Gastroesophageal sphincter (tissue), 4 donors: ENCODE measurements at regions not wholly inside any gene's neighbourhood (a gene's known extent, or its start where the extent isn't known, plus 50 kb on each side); places are given as distances from the start of the nearest gene placed in this dataset.

ENCODE experiments used
- ATAC-seq: fragments of 150-250 bp; one replicate; pipeline ENCODE4 v1.9.1; 2016; ENCODE audit warnings: mild to moderate bottlenecking, moderate library complexity
- H3K27ac ChIP-seq, 4 donors: fragments of 200-600 bp; sonication (generic) in 3 of 4; 1 replicate in 3 of 4; 2 replicates in 1 of 4; pipeline ENCODE4 v1.5.1; 2016 to 2019
- H3K27me3 ChIP-seq: fragments of 200-600 bp; sonication (generic); one replicate; pipeline ENCODE4 v1.5.1; 2019
- H3K36me3 ChIP-seq, 2 donors: fragments of 200-600 bp; sonication (generic); one replicate each; pipeline ENCODE4 v1.5.1; 2019; ENCODE audit warnings: control low read depth in 1 of 2
- H3K4me1 ChIP-seq, 3 donors: fragments of 200-600 bp; sonication (generic); 1 replicate in 2 of 3; 2 replicates in 1 of 3; pipeline ENCODE4 v1.5.1; 2016 to 2019; ENCODE audit warnings: control low read depth in 2 of 3
- H3K4me3 ChIP-seq, 2 donors: fragments of 200-600 bp; sonication (generic); one replicate each; pipeline ENCODE4 v1.5.1; 2019; ENCODE audit warnings: mild to moderate bottlenecking in 1 of 2, moderate library complexity in 1 of 2
- H3K9me3 ChIP-seq, 3 donors: fragments of 200-600 bp; sonication (generic); one replicate each; pipeline ENCODE4 v1.5.1; 2017 to 2019; ENCODE audit warnings: control low read depth in 2 of 3
- CTCF ChIP-seq, 4 experiments: fragments of 200-600 bp in 2 of 4; fragments of 450-650 bp in 2 of 4; sonication (generic) in 1 of 4; IDR thresholded peaks; one replicate each; pipeline ENCODE4 v1.5.1; 2017 to 2019; ENCODE audit warnings: antibody characterized with exemption in 4 of 4, mild to moderate bottlenecking in 2 of 4, moderate library complexity in 2 of 4
- EP300 ChIP-seq: sonication (generic); formaldehyde crosslinking; IDR thresholded peaks from one replicate; pipeline ENCODE4 v1.6.1; 2017; ENCODE audit warnings: antibody characterized with exemption, mild to moderate bottlenecking
- POLR2A ChIP-seq, 2 donors: fragments of 450-650 bp; IDR thresholded peaks; one replicate each; pipeline ENCODE4 v1.6.1; 2017; ENCODE audit warnings: antibody characterized with exemption in 2 of 2, mild to moderate bottlenecking in 2 of 2, moderate library complexity in 1 of 2
- POLR2AphosphoS5 ChIP-seq: sonication (generic); formaldehyde crosslinking; IDR thresholded peaks from one replicate; pipeline ENCODE4 v1.6.1; 2017; ENCODE audit warnings: antibody characterized with exemption
- WGBS, 2 donors: methylation state at CpG; one replicate each; pipeline ENCODE4 v1.1.5; 2018; ENCODE audit warnings: low coverage in 1 of 2; 5-methylcytosine and 5-hydroxymethylcytosine counted together

GRCh38 chr2:176769021-176769420 lies 443.6 kb upstream of the HNRNPA3 start:
- TF ChIP-seq POLR2AphosphoS5, result no peak
- TF ChIP-seq EP300, result no peak
- TF ChIP-seq POLR2A (IDR thresholded peaks at IDR 0.05), result no peak
- TF ChIP-seq CTCF (IDR thresholded peaks at IDR 0.05), result no peak

GRCh38 chr2:176769499-176770370 lies 442.9 kb upstream of the HNRNPA3 start:
- peaks cover 0 to 4% (median 0%) of the 10 kb centered on the region in 3 donors for H3K9me3 ChIP-seq
- no peaks in the 10 kb centered on the region for H3K36me3 ChIP-seq
- H3K27me3 ChIP-seq, result peaks cover 7% of the 10 kb centered on the region
- TF ChIP-seq CTCF (IDR thresholded peaks at IDR 0.05), result no peak
- TF ChIP-seq POLR2A (IDR thresholded peaks at IDR 0.05), result no peak
- TF ChIP-seq EP300, result no peak
- TF ChIP-seq POLR2AphosphoS5, result no peak
- ATAC-seq, result no peak
- WGBS, 2 donors, result 77 to 83% methylated on average over 4 to 6 of the region's 6 CpGs
- no peak overlapping the region for H3K4me3 ChIP-seq
- H3K27ac ChIP-seq, result no peak overlapping the region
- no peaks in the 10 kb centered on the region for H3K4me1 ChIP-seq

More at GRCh38 chr2:176769021-176769420, 443.6 kb upstream of the HNRNPA3 start:
- Histone ChIP-seq H3K4me3 (no peak overlapping the region), H3K27ac (no peak overlapping the region), H3K27me3 (peaks cover 8% of the 10 kb centered on the region), H3K36me3 (no peaks in the 10 kb centered on the region), H3K4me1 (no peaks in the 10 kb centered on the region), H3K9me3 (peaks cover 0 to 4% (median 0%) of the 10 kb centered on the region in 3 donors)
- ATAC-seq, result no peak
- WGBS, 2 donors, result 76 to 85% methylated on average over 3 of the region's 3 CpGs

GRCh38 chr2:176772816-176773215 lies 439.8 kb upstream of the HNRNPA3 start:
- no CpG with 5 or more reads among the region's 2 CpGs for WGBS, 2 donors
- Histone ChIP-seq H3K27me3 (peaks cover 4% of the 10 kb centered on the region), H3K9me3 (peaks cover 0 to 4% (median 0%) of the 10 kb centered on the region in 3 donors), H3K36me3 (no peaks in the 10 kb centered on the region), H3K4me3 (no peak overlapping the region), H3K27ac (no peak overlapping the region), H3K4me1 (no peaks in the 10 kb centered on the region)
- no peak for ATAC-seq
- TF ChIP-seq POLR2A (IDR thresholded peaks at IDR 0.05), result no peak
- TF ChIP-seq EP300, result no peak
- TF ChIP-seq POLR2AphosphoS5, result no peak
- no peak for TF ChIP-seq CTCF (IDR thresholded peaks at IDR 0.05)

- TF ChIP-seq EP300, result no peak
- no peak for TF ChIP-seq POLR2A (IDR thresholded peaks at IDR 0.05)
- TF ChIP-seq POLR2AphosphoS5, result no peak
- TF ChIP-seq CTCF (IDR thresholded peaks at IDR 0.05), result no peak
- no peaks in the 10 kb centered on the region for H3K4me1 ChIP-seq
- ATAC-seq, result no peak
- H3K27me3 ChIP-seq, result peaks cover 4% of the 10 kb centered on the region
- 73 to 75% methylated on average over 2 of the region's 2 CpGs for WGBS, 2 donors
- peaks cover 0 to 4% (median 0%) of the 10 kb centered on the region in 3 donors for H3K9me3 ChIP-seq
- no peaks in the 10 kb centered on the region for H3K36me3 ChIP-seq
- H3K27ac ChIP-seq, result no peak overlapping the region
- no peak overlapping the region for H3K4me3 ChIP-seq
Measured at GRCh38 chr2:176774766-176775451, 437.7 kb upstream of the HNRNPA3 start.
